SU-DHL-6 (cell line): ENCODE measurements at regions not wholly inside any gene's neighbourhood (a gene's known extent, or its start where the extent isn't known, plus 50 kb on each side); places are given as distances from the start of the nearest gene placed in this dataset.

ENCODE experiments used
- EZH2phosphoT487 ChIP-seq: fragments of 200-600 bp; sonication (generic), shearing (Covaris generic); conservative IDR thresholded peaks from 2 replicates; pipeline ENCODE4 v1.6.1; 2018; ENCODE audit warnings: mild to moderate bottlenecking, antibody characterized with exemption, low read length, moderate library complexity, mixed read lengths
- TF ChIP-seq, protein P1 (sequence below): fragments of 200-600 bp; sonication (generic); IDR thresholded peaks from one replicate; pipeline ENCODE4 v1.5.1; 2017; ENCODE audit warnings: antibody characterized with exemption, mild to moderate bottlenecking, low read length, moderate library complexity; ENCODE audit not compliant: insufficient read depth, poor library complexity, severe bottlenecking

- TF ChIP-seq, protein P1, sequence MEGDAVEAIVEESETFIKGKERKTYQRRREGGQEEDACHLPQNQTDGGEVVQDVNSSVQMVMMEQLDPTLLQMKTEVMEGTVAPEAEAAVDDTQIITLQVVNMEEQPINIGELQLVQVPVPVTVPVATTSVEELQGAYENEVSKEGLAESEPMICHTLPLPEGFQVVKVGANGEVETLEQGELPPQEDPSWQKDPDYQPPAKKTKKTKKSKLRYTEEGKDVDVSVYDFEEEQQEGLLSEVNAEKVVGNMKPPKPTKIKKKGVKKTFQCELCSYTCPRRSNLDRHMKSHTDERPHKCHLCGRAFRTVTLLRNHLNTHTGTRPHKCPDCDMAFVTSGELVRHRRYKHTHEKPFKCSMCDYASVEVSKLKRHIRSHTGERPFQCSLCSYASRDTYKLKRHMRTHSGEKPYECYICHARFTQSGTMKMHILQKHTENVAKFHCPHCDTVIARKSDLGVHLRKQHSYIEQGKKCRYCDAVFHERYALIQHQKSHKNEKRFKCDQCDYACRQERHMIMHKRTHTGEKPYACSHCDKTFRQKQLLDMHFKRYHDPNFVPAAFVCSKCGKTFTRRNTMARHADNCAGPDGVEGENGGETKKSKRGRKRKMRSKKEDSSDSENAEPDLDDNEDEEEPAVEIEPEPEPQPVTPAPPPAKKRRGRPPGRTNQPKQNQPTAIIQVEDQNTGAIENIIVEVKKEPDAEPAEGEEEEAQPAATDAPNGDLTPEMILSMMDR, result no peak
- no peak for TF ChIP-seq EZH2phosphoT487
These were observed 69.5 kb upstream of the CIBAR2 start for GRCh38 chr16:85181739-85182129.
